UCSD-AML1 (cell line): ENCODE measurements at regions not wholly inside any gene's neighbourhood (a gene's known extent, or its start where the extent isn't known, plus 50 kb on each side); places are given as distances from the start of the nearest gene placed in this dataset.
"Not testable (repeated sequence)": the region's sequence is repeated elsewhere in the genome, so short reads cannot be mapped to it uniquely, and the experiment has no call there.

Experiments
- DNase-seq: peaks from one replicate; lab custom pipeline; 2025; ENCODE audit not compliant: unreplicated experiment; lab: John Stamatoyannopoulos, UW

- DNase-seq, result no peak
These were observed 184.4 kb upstream of the ZNF217 start for GRCh38 chr20:53778041-53778516.

- DNase-seq, result not testable (repeated sequence)
These were observed 183.8 kb upstream of the ZNF217 start for GRCh38 chr20:53777402-53777801.

- DNase-seq, result no peak
These were observed 183.2 kb upstream of the ZNF217 start for GRCh38 chr20:53776858-53777257.

GRCh38 chr20:53774461-53775203 lies 181.0 kb upstream of the ZNF217 start:
- DNase-seq, result no peak

- DNase-seq, result no peak
These were observed 180.3 kb upstream of the ZNF217 start for GRCh38 chr20:53773792-53774401.

- not testable (repeated sequence) for DNase-seq
These were observed 179.6 kb upstream of the ZNF217 start for GRCh38 chr20:53773066-53773791.

GRCh38 chr20:53769041-53769440 lies 175.4 kb upstream of the ZNF217 start:
- DNase-seq, result no peak

GRCh38 chr20:53768329-53768728 lies 174.7 kb upstream of the ZNF217 start:
- no peak for DNase-seq

GRCh38 chr20:53767206-53767930 lies 173.7 kb upstream of the ZNF217 start:
- no peak for DNase-seq

GRCh38 chr20:53764415-53764800 lies 170.8 kb upstream of the ZNF217 start:
- no peak for DNase-seq

- no peak for DNase-seq
These were observed 170.2 kb upstream of the ZNF217 start for GRCh38 chr20:53763707-53764414.

GRCh38 chr20:53762423-53762798 lies 168.8 kb upstream of the ZNF217 start:
- not testable (repeated sequence) for DNase-seq

GRCh38 chr20:53760025-53760441 lies 166.4 kb upstream of the ZNF217 start:
- DNase-seq, result no peak

GRCh38 chr20:53757472-53757913 lies 163.9 kb upstream of the ZNF217 start:
- DNase-seq, result no peak

- no peak for DNase-seq
These were observed 162.3 kb upstream of the ZNF217 start for GRCh38 chr20:53755733-53756531.

GRCh38 chr20:53753880-53754459 lies 160.3 kb upstream of the ZNF217 start:
- DNase-seq, result no peak

- no peak for DNase-seq
These were observed 159.6 kb upstream of the ZNF217 start for GRCh38 chr20:53752971-53753879.

- no peak for DNase-seq
These were observed 158.9 kb upstream of the ZNF217 start for GRCh38 chr20:53752583-53752970.
